ENCODE measurements at regions not wholly inside any gene's neighbourhood (a gene's known extent, or its start where the extent isn't known, plus 50 kb on each side); places are given as distances from the start of the nearest gene placed in this dataset.
"Not testable (repeated sequence)": the region's sequence is repeated elsewhere in the genome, so short reads cannot be mapped to it uniquely, and the experiment has no call there.

GRCh38 chr12:97714107-97714563 lies 251.5 kb downstream of the RMST start:
- DNase-seq (ENCODE audit: extremely low spot score), result no peak
- ChIA-PET CTCF (no interaction called here), POLR2A (no interaction called here)
- TF ChIP-seq NFRKB (IDR thresholded peaks at IDR 0.05) (no peak), CTBP1 (IDR thresholded peaks at IDR 0.05; ENCODE audit: borderline replicate concordance) (no peak), HDGF (IDR thresholded peaks at IDR 0.05; ENCODE audit: borderline replicate concordance) (no peak), PKNOX1 (IDR thresholded peaks at IDR 0.05) (no peak), TARDBP (IDR thresholded peaks at IDR 0.05) (no peak), BHLHE40 (IDR thresholded peaks at IDR 0.05; ENCODE audit: borderline replicate concordance) (no peak), FOXA1 (IDR thresholded peaks at IDR 0.05) (no peak), SP1 (IDR thresholded peaks at IDR 0.05) (no peak), FOXK2 (IDR thresholded peaks at IDR 0.05) (no peak), FOXM1 (IDR thresholded peaks at IDR 0.05; ENCODE audit: borderline replicate concordance) (no peak), ZNF384 (IDR thresholded peaks at IDR 0.05) (no peak), L3MBTL2 (conservative IDR thresholded peaks at IDR 0.05) (no peak), ARNT (IDR thresholded peaks at IDR 0.05) (no peak), LEF1 (IDR thresholded peaks at IDR 0.05; ENCODE audit: borderline replicate concordance) (no peak)

GRCh38 chr12:97716356-97716755 lies 253.8 kb downstream of the RMST start:
- peak; percentile 19 for DNase-seq (ENCODE audit: extremely low spot score)
- ChIA-PET POLR2A (no interaction called here), CTCF (no interaction called here)
- TF ChIP-seq CTBP1 (IDR thresholded peaks at IDR 0.05; ENCODE audit: borderline replicate concordance) (no peak), FOXK2 (IDR thresholded peaks at IDR 0.05) (no peak), FOXA1 (IDR thresholded peaks at IDR 0.05) (no peak), ZNF384 (IDR thresholded peaks at IDR 0.05) (no peak), NFRKB (IDR thresholded peaks at IDR 0.05) (no peak), BHLHE40 (IDR thresholded peaks at IDR 0.05; ENCODE audit: borderline replicate concordance) (no peak), PKNOX1 (IDR thresholded peaks at IDR 0.05) (no peak), TARDBP (IDR thresholded peaks at IDR 0.05) (no peak), LEF1 (IDR thresholded peaks at IDR 0.05; ENCODE audit: borderline replicate concordance) (no peak), L3MBTL2 (conservative IDR thresholded peaks at IDR 0.05) (no peak), HDGF (IDR thresholded peaks at IDR 0.05; ENCODE audit: borderline replicate concordance) (no peak), ELF4 (IDR thresholded peaks at IDR 0.05) (no peak), FOXM1 (IDR thresholded peaks at IDR 0.05; ENCODE audit: borderline replicate concordance) (no peak), SP1 (IDR thresholded peaks at IDR 0.05) (no peak), SUZ12 (IDR thresholded peaks at IDR 0.05) (no peak)

DNA sequence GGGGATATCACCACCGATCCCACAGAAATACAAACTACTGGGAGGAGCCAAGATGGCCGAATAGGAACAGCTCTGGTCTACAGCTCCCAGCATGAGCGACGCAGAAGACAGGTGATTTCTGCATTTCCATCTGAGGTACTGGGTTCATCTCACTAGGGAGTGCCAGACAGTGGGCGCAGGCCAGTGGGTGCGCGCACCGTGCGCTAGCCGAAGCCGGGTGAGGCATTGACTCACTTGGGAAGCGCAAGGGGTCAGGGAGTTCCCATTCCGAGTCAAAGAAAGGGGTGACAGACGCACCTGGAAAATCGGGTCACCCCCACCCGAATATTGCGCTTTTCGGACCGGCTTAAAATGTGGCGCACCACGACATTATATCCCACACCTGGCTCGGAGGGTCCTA lies 261.2 kb downstream of the RMST start:
- DNase-seq (ENCODE audit: extremely low spot score); CTCF ChIA-PET; POLR2A ChIA-PET: not testable (repeated sequence)

GRCh38 chr12:97745406-97746101 lies 282.9 kb downstream of the RMST start:
- POLR2A ChIA-PET, result no interaction called here
- CTCF ChIA-PET, result no interaction called here
- TF ChIP-seq FOXM1 (IDR thresholded peaks at IDR 0.05; ENCODE audit: borderline replicate concordance) (no peak), NFRKB (IDR thresholded peaks at IDR 0.05) (no peak), LEF1 (IDR thresholded peaks at IDR 0.05; ENCODE audit: borderline replicate concordance) (no peak), L3MBTL2 (conservative IDR thresholded peaks at IDR 0.05) (no peak), SUZ12 (IDR thresholded peaks at IDR 0.05) (no peak), FOXA1 (IDR thresholded peaks at IDR 0.05) (no peak)
- no peak for DNase-seq (ENCODE audit: extremely low spot score)

GRCh38 chr12:97748298-97748697 lies 285.7 kb downstream of the RMST start:
- CTCF ChIA-PET, result no interaction called here
- TF ChIP-seq BHLHE40 (IDR thresholded peaks at IDR 0.05; ENCODE audit: borderline replicate concordance) (no peak), CTBP1 (IDR thresholded peaks at IDR 0.05; ENCODE audit: borderline replicate concordance) (no peak), FOXA1 (IDR thresholded peaks at IDR 0.05) (no peak), SUZ12 (IDR thresholded peaks at IDR 0.05) (no peak), FOXK2 (IDR thresholded peaks at IDR 0.05) (no peak), L3MBTL2 (conservative IDR thresholded peaks at IDR 0.05) (no peak), HDGF (IDR thresholded peaks at IDR 0.05; ENCODE audit: borderline replicate concordance) (no peak), ZNF384 (IDR thresholded peaks at IDR 0.05) (no peak)
- DNase-seq (ENCODE audit: extremely low spot score), result no peak
- POLR2A ChIA-PET, result no interaction called here

- no peak for DNase-seq (ENCODE audit: extremely low spot score)
- CTCF ChIA-PET, result no interaction called here
- no peak for TF ChIP-seq FOXK2 (IDR thresholded peaks at IDR 0.05)
- no peak for TF ChIP-seq ARNT (IDR thresholded peaks at IDR 0.05)
- TF ChIP-seq ELF4 (IDR thresholded peaks at IDR 0.05), result no peak
- no peak for TF ChIP-seq L3MBTL2 (conservative IDR thresholded peaks at IDR 0.05)
- no peak for TF ChIP-seq CTBP1 (IDR thresholded peaks at IDR 0.05; ENCODE audit: borderline replicate concordance)
- no peak for TF ChIP-seq NFRKB (IDR thresholded peaks at IDR 0.05)
- POLR2A ChIA-PET, result no interaction called here
Observed at GRCh38 chr12:97751704-97752103, 289.1 kb downstream of the RMST start.

- TF ChIP-seq ARNT (IDR thresholded peaks at IDR 0.05), result no peak
- no peak for TF ChIP-seq NFRKB (IDR thresholded peaks at IDR 0.05)
- no peak for TF ChIP-seq CTBP1 (IDR thresholded peaks at IDR 0.05; ENCODE audit: borderline replicate concordance)
- no peak for TF ChIP-seq FOXA1 (IDR thresholded peaks at IDR 0.05)
- TF ChIP-seq PKNOX1 (IDR thresholded peaks at IDR 0.05), result no peak
- no peak for TF ChIP-seq TARDBP (IDR thresholded peaks at IDR 0.05)
- TF ChIP-seq ELF4 (IDR thresholded peaks at IDR 0.05), result no peak
- no peak for TF ChIP-seq L3MBTL2 (conservative IDR thresholded peaks at IDR 0.05)
- TF ChIP-seq HDGF (IDR thresholded peaks at IDR 0.05; ENCODE audit: borderline replicate concordance), result no peak
- no peak for TF ChIP-seq SP1 (IDR thresholded peaks at IDR 0.05)
- TF ChIP-seq ZNF384 (IDR thresholded peaks at IDR 0.05), result no peak
- TF ChIP-seq FOXM1 (IDR thresholded peaks at IDR 0.05; ENCODE audit: borderline replicate concordance), result no peak
- TF ChIP-seq SUZ12 (IDR thresholded peaks at IDR 0.05), result no peak
- TF ChIP-seq BHLHE40 (IDR thresholded peaks at IDR 0.05; ENCODE audit: borderline replicate concordance), result no peak
- CTCF ChIA-PET, result no interaction called here
- POLR2A ChIA-PET, result no interaction called here
- DNase-seq (ENCODE audit: extremely low spot score), result no peak
Observed at GRCh38 chr12:97752129-97752528, 289.5 kb downstream of the RMST start.
